Heart right ventricle (tissue), 16 donors: ENCODE measurements at regions not wholly inside any gene's neighbourhood (a gene's known extent, or its start where the extent isn't known, plus 50 kb on each side); places are given as distances from the start of the nearest gene placed in this dataset.
A peak's percentile ranks its signal among the peaks of the same experiment; 100 is the strongest.

Experiments
- ATAC-seq, 8 donors: fragments of 200-7000 bp; cut with Tn5 transposase; one replicate each; pipeline ENCODE4 v1.9.1; 2020; ENCODE audit warnings: mild to moderate bottlenecking in 8 of 8, moderate library complexity in 8 of 8, moderate number of reproducible peaks in 1 of 8
- DNase-seq, 2 donors: peaks; one replicate each; pipeline ENCODE4 v3.0.0-alpha.2; 2020
- H3K27ac ChIP-seq, 10 donors: fragments of 200-600 bp; sonication (generic) in 2 of 10; one replicate each; pipeline versions ENCODE4 v1.5.0 to v1.8.0; 2020 to 2022; ENCODE audit warnings: mild to moderate bottlenecking in 3 of 10
- H3K27me3 ChIP-seq, 7 donors: fragments of 200-600 bp; one replicate each; pipeline ENCODE4 v1.8.0; 2021 to 2022; ENCODE audit warnings: mild to moderate bottlenecking in 2 of 7
- H3K36me3 ChIP-seq, 9 donors: fragments of 200-600 bp; sonication (generic) in 1 of 9; one replicate each; pipeline versions ENCODE4 v1.5.0 to v1.8.0; 2020 to 2022; ENCODE audit warnings: mild to moderate bottlenecking in 2 of 9
- H3K4me1 ChIP-seq, 9 donors: fragments of 200-600 bp; sonication (generic) in 1 of 9; one replicate each; pipeline versions ENCODE4 v1.5.0 to v1.8.0; 2020 to 2022; ENCODE audit warnings: mild to moderate bottlenecking in 4 of 9
- H3K4me3 ChIP-seq, 10 donors: fragments of 200-600 bp; sonication (generic) in 2 of 10; one replicate each; pipeline versions ENCODE4 v1.5.0 to v1.8.0; 2020 to 2022; ENCODE audit warnings: mild to moderate bottlenecking in 7 of 10, moderate library complexity in 2 of 10
- H3K9me3 ChIP-seq, 11 donors: fragments of 200-600 bp in 10 of 11; sonication (generic) in 2 of 11; one replicate each; pipeline versions ENCODE4 v1.5.0 to v1.8.0; 2013 to 2022; ENCODE audit warnings: mild to moderate bottlenecking in 2 of 11, control low read depth in 1 of 11, moderate library complexity in 1 of 11
- CTCF ChIP-seq, 9 donors: fragments of 200-600 bp; sonication (generic) in 2 of 9; IDR thresholded peaks; one replicate each; pipeline versions ENCODE4 v1.5.0 to v1.8.0; 2021 to 2022; ENCODE audit warnings: antibody characterized with exemption in 9 of 9, mild to moderate bottlenecking in 5 of 9, moderate library complexity in 1 of 9
- whole genome bisulfite sequencing, 2 donors: extraction: QIAGEN DNeasy Blood & Tissue Kit; methylation state at CpG; one replicate each; pipeline ENCODE4 v1.1.7; 2013; ENCODE audit warnings: inconsistent platforms in 1 of 2; 5-methylcytosine and 5-hydroxymethylcytosine counted together
- intact Hi-C, 10 donors: fragments of 100-400 bp; cut with DNase I; formaldehyde crosslinking; loops; one replicate each; pipeline versions ENCODE4 v1.11.1 to v1.14.2; 2022
- donor health status: Arrhythmogenic right ventricular cardiomyopathy.
- donor health status: ischemic (EF 13 %, LVEDD 7.1; RV severe dilation, severe dysfunction).
- donor health status: healthy with polysubstance abuse.
- donor health status: DM: no; HTN: yes; CAD: no.
- donor health status: DM: no; HTN: no; CAD: no.
- donor health status: ischemic (EF 25% LVEDD 6.9; RV normal size, moderate dysfunction).
- donor health status: ischemic (EF 25% LVEDD 5.7; RV mildly dilated, moderate dysfunction).
- donor health status: healthy.
- donor health status: DM: yes; HTN: yes; CAD: no.
- donor health status: Ischemic cardiomyopathy.
- donor health status: ischemic (EF 35%, LVEDD 5.7; RV mildly dilated, moderate dysfunction).
- donor health status: nonischemic (EF 11% LVEDD 7.7; RV severe dilation, severe dysfunction).
- donor health status: DM: yes; HTN: yes; CAD: no.
- donor health status: PGD.
- donor health status: ischemic (EF 29% LVEDD 5.4; RV normal size, mild dysfunction).
- donor health status: nonischemic (EF 23%, LVEDD 6.1; RV moderate dilation, normal function).

GRCh38 chr17:69608808-69609472, 194.4 kb downstream of the MAP2K6 start:
- H3K9me3 ChIP-seq = no peaks in the 10 kb centered on the region
- H3K36me3 ChIP-seq = no peaks in the 10 kb centered on the region
- H3K4me3 ChIP-seq = no peak overlapping the region
- H3K27ac ChIP-seq = peak overlapping the region; percentile 11 to 82 (median 52)
- intact Hi-C loops = loop anchor here (2.0 to 10.0 kb wide), 10 partner anchors 37 to 1016 kb away; partner anchors contain the start of gene KCNJ2 (in 1 of the 10)
- no peaks in the 10 kb centered on the region for H3K27me3 ChIP-seq
- no peak for TF ChIP-seq CTCF (IDR thresholded peaks at IDR 0.05)
- peak; percentile 56 to 92 (median 64) for ATAC-seq
- 34 to 54% methylated on average over 4 of the region's 4 CpGs for WGBS, 2 donors
- peak in 1 of 2 donors; percentile 36 for DNase-seq
- H3K4me1 ChIP-seq = peaks cover 15 to 40% (median 35%) of the 10 kb centered on the region in 9 donors

GRCh38 chr17:69609473-69610305, 195.2 kb downstream of the MAP2K6 start:
- no peak overlapping the region for H3K4me3 ChIP-seq
- intact Hi-C loops = loop anchor here (2.0 to 10.0 kb wide), 10 partner anchors 37 to 1015 kb away; partner anchors contain the start of gene KCNJ2 (in 1 of the 10)
- H3K9me3 ChIP-seq = no peaks in the 10 kb centered on the region

GRCh38 chr17:69620363-69620762, 205.9 kb downstream of the MAP2K6 start:
- no peak for ATAC-seq
- no peak overlapping the region for H3K27ac ChIP-seq
- intact Hi-C loops = no loop called here

More at GRCh38 chr17:69609473-69610305, 195.2 kb downstream of the MAP2K6 start:
- Histone ChIP-seq H3K4me1 (peaks cover 15 to 40% (median 35%) of the 10 kb centered on the region in 9 donors), H3K36me3 (no peaks in the 10 kb centered on the region), H3K27me3 (no peaks in the 10 kb centered on the region), H3K27ac (peak overlapping the region in 9 of 10 donors; percentile 11 to 82 (median 64))
- peak in 7 of 8 donors; percentile 43 to 68 (median 53) for ATAC-seq
- peak in 7 of 9 donors; percentile 27 to 66 (median 56) for TF ChIP-seq CTCF (IDR thresholded peaks at IDR 0.05)
- 68 to 71% methylated on average over 6 of the region's 6 CpGs for WGBS, 2 donors
- DNase-seq = no peak

More at GRCh38 chr17:69620363-69620762, 205.9 kb downstream of the MAP2K6 start:
- no peak overlapping the region for H3K4me3 ChIP-seq
- H3K9me3 ChIP-seq = peaks cover 0 to 8% (median 0%) of the 10 kb centered on the region in 11 donors
- peaks cover 0 to 4% (median 0%) of the 10 kb centered on the region in 7 donors for H3K27me3 ChIP-seq
- no peak for TF ChIP-seq CTCF (IDR thresholded peaks at IDR 0.05)
- H3K36me3 ChIP-seq = no peaks in the 10 kb centered on the region
- H3K4me1 ChIP-seq = no peaks in the 10 kb centered on the region
- 75 to 77% methylated on average over 1 of the region's 1 CpG for WGBS, 2 donors
- no peak for DNase-seq
